HG03175 (cell line): ENCODE measurements at regions not wholly inside any gene's neighbourhood (a gene's known extent, or its start where the extent isn't known, plus 50 kb on each side); places are given as distances from the start of the nearest gene placed in this dataset.

Experiments
- ATAC-seq: cut with Tn5 transposase; IDR thresholded peaks from one replicate; pipeline ENCODE4 v1.9.1; 2021; ENCODE audit warnings: mild to moderate bottlenecking, moderate library complexity; ENCODE audit not compliant: unreplicated experiment

DNA sequence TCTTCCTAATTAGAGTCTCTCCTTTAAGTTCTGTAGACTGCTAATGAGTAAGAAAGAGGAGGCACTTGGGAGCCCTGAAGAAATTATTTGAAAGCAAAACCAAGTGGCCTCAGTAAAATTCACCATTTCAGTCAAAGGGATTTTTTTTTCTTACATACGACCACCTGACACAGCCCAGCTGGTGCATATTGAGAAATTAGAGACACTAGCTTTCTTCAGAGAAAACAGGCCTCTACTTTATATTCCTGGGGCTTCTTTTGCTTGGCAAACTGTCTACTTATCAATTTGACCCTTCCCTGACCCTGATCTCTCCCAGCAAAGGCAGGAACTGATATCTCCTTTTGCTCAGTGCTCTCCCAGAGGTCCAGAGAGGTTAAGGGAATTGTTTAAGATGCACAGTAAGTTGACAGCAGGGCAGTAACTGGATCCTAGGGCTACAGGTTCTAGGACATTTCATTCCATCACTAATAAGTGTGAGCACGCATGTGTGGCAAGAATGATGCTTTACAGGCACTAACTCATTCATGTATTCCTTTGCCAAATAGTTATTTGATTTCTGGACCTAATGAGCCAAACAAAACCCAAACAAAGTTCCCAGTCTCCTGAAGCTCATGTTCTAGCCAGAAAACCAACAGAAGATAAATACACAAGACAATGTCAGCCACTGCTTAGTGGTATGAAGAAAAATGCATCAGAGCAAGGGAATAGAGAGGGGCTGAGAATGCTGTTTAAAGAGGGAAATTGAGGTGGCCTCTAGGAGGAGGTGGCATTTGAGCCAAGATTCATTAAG, 467.6 kb downstream of the SOX6 start:
- no peak for ATAC-seq

DNA sequence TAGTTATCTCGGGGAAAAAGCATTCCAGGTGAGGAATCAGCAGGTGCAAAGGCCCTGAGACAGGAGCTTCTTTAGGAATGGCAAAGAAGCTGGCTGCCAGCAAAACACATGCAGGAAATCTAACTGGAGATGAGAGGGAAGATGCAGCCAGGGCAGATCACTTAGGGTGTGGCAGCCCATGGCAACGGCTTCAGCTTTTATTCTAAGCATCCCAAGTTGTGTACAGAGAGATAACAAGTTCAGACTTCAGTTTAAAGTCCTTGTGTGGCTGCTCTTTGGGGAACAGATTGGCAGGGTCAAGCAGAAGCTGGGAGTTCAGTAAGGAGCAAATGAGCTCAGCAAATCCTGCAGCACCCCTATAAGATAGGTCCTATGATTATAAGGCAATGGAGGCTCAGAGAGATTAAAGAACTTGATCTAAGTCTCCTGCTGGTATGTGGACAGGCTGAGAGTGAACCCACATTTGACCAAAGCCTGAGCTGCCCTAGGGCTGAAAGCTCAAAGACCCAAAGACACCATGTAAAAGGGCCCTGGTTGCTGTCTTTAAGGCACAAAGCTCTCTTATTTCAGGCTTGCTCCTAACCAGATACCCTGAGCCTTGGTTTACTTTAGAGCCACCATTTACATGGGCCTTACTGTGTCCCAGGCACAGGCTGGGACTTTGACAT, 466.8 kb downstream of the SOX6 start:
- no peak for ATAC-seq

DNA sequence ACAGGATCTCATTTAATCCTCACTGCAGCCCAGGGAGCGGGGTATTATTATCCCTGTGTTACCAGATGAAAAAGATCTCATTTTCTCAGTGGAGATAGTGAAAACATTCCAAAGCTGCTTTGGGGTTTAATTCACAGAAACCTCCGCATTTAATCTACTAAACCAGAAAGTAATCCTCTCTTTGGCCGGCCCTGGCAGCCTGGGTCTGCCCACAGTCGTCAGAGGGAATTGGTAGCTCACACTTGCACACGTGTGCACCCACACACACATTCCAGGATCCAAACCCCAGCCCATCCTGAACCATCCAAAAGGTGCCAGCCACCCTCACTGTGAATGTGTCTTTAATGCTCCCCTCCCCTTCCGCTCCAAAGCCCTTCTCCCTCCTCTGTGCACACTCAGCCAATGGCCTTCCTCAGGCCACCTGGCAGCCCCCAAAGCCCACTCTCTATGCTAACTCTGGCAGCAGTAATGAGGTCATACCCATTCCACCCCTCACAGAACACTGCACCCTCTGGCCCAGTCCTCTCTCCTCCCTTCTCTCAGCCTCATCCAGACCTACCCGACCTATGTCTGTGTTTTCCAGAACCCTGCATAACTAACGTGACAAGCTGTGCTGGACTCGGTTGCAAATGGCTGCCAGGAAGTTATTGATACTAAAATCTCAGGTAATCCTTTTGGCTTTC, 466.2 kb downstream of the SOX6 start:
- no peak for ATAC-seq

DNA sequence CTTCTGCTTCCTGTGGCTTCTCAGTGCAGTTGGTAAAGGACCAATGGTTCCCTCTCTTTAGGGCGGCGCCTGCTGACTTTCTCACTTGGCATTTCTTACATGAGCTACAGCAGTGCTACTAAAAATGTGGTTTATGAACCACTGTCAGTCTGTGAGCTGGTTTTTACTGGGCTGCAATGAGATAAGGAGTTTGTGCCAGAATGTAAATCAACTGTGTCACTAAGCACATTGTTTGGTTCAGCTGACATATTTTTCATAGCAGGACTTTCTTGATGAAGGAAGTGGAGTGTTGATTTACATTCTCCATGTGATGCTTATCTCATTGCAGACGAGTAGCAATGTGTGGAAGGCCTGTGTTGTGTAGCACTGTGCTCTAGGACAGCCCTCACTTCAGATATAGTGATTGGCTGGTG, 463.3 kb downstream of the SOX6 start:
- no peak for ATAC-seq

DNA sequence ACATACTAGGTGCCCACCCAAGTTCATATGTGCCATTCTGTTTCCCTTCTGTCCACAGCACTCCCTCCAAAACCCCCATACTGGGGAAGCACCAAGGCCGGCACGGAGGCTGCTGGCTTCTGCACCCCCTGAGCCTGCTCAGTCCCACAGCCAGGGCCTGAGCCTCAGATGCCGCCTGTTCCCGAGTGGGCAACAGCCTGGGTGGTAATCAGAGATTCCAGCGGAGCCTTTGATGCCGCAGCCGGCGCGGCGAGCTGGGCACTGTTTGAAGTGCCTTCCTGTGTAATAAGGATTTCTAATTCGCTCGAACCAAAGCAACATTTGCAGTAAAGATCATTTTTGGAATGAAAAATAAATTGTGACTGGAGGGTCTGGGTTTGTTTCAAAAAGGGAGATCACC, 460.3 kb downstream of the SOX6 start:
- ATAC-seq, result no peak

DNA sequence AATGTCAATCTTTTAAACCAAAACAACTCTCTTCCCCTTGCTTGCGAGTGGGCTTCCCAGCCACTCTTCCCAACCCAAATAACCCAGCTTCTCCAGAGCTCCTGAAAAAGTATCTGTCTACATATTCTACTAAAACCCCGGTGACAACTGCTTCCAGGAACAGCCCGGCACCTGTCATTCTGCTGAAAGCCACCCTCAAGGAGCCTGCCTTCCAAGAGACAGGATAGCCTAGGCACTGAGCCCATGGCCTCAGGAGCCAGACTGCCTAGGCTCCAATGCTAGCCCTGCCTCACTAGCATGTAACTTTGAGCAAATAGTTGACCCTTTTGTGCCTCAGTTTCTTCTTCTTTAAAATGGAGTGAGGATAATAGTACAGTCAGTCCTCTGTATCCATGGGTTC, 459.8 kb downstream of the SOX6 start:
- no peak for ATAC-seq

DNA sequence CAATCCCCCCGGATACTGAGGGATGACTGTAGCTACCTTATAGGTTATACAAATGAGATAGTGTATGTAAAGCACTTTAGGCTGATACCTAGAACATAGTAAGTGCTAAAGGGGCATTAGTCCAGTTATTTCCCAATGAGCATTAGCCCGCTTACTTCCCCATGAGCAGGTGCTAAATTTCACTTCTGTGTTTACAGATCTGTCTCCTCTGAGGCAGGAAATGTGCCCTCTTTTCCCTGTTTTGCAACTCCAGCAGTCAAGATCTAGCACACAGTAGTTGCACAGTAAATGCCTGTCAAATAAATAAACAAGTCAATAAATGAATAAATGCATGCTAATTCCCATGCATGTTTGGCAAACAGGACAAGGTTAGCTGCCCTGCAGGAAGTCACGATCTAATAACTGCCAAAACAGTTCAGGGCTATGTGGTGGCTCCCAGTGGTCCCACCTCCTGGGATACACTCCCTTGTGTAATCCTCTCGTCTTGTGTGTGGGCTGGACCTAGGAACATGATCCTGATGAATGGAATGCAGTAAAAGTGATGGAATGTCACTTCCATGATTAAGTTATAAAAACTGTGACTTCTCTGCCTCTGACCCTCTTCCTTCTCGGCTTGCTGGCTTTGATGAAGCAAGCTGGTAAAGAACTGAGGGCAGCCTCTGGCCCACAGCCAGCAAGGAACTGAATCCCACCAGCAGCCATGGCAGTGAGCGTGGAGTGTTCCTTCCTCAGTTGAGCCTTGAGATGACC, 459.0 kb downstream of the SOX6 start:
- ATAC-seq, result no peak

DNA sequence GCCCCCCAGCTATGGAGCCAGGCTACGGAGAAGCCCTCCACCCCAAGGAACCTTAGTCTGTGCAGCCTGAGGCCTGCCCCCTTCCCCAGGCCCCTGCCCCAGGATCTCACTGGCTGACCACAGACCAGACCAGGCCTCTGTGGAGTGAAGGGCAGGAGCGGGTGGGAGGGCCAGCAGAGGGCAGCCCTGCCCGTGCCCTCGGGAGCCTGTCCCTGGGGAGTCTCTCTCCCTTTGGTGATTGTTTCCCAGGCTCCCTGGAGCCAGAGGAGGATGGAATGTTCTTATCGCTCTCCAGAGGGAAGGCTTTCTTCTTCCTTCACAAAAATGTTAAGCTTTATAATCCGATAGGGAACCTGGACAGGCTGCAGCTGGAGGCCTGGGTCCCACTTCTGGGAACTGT, 455.3 kb downstream of the SOX6 start:
- ATAC-seq, result no peak

DNA sequence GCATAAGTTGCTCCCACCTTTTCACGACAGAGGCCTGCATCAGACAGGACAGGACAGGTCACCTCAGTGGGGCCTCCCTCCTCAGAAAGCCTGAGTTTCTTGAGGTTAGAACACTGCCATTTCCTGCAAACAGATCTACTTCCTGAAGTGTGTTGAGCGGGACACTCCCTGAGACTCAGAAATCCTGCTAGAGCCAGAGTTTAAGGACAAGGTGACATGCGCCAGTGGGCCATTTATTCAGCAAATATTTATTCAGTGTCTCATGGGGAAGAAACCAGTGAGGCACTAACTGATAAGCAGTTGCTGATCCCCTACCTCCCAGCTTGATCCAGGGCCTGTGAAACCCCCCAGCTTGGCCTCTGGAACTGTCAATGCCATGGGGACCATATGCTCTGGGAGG, 454.6 kb downstream of the SOX6 start:
- ATAC-seq, result no peak

DNA sequence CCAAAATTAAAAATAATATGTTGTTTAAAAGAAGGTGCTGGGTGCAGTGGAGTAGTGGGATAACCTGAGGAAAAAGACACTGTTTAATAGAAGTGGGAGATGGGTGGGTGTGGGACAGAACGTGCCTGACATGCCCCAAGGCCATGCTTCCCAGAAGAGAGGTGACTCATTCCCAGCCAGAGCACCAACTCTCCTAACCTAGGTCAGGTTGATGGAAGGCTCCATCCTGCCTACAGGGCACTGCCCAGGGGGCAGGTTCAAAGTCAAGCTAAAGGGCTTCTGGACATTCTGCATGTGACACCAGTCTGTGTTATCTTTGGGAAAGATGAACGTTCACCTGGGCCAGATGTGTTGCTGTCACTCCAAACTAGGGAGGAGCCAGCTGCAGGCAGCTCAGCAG, 453.1 kb downstream of the SOX6 start:
- no peak for ATAC-seq

DNA sequence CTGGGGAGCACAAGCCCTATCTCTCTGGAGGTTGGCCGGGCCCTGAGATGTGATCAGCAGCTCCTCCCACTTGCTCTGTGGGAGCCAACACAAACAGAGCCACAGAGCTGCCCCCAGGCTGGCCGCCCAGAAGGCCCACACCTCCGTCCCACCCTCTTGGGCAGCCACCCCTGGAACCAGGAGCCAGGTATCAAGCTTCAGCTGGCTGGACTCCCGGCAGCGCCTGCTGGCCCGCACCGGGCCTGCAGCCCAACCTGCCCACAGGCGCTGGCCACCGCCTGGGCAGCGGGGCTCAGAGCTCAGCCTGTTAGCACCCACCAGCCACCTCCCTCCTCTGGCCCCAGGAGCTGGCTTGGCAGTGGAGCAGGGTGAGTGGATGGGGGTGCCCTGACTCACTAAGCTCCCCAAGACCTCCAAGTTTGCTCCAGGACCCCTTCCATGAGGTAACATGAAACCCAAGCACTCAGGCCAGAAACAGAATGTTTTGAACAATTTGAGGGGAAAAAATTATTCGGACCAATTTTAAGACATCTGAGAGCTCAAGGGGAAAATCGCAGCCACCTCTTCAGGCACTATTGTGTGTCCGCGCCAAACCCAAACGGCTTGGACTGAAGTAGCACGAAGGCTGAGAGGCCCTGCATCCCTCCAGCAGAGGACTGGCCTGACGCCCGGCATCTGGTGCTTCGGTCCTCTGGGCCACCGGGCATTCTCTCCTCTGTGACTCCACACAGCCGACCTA, 450.8 kb downstream of the SOX6 start:
- ATAC-seq, result no peak

DNA sequence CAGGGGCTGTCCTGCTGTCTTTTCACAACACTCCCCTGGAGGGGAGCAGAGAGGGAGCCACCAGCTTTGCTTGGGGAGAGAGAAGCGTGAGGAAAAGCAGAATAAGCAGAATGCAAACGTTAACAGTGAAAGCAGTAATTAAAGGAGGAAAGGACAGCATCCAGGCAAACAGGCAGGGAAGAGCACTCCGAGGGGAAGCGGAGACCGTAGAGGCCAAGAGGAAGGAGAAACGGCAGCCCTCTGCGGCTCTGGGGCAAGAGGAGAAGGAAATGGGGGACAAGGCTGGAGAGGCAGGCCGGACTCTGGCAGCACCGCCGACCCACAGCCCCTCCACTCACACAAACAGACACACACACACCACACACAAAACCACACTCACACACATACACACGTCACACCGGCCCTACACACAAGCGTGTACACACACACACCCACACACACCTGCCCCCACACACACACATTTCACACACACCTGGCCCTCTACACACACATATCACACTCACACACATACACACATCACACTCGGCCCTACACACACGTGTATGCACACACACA, 449.8 kb downstream of the SOX6 start:
- ATAC-seq, result no peak

DNA sequence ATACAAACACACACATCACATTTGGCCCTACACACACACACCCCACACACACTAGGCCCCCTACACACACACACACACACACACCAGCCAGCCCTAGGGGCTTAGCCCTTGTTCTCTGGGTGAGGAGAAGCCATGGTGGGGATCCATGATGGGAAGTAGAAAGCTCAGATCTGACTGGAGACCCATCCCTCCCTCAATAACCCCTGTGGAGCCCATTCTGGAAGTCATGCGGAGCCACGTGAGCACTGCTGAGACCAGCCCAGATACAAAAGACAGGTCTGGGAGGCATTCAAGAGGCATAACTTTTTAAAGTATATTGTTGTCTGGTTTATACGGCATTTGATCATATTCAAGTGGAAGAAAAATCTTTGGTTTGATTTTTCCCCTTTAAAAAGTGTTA, 448.5 kb downstream of the SOX6 start:
- ATAC-seq, result no peak

DNA sequence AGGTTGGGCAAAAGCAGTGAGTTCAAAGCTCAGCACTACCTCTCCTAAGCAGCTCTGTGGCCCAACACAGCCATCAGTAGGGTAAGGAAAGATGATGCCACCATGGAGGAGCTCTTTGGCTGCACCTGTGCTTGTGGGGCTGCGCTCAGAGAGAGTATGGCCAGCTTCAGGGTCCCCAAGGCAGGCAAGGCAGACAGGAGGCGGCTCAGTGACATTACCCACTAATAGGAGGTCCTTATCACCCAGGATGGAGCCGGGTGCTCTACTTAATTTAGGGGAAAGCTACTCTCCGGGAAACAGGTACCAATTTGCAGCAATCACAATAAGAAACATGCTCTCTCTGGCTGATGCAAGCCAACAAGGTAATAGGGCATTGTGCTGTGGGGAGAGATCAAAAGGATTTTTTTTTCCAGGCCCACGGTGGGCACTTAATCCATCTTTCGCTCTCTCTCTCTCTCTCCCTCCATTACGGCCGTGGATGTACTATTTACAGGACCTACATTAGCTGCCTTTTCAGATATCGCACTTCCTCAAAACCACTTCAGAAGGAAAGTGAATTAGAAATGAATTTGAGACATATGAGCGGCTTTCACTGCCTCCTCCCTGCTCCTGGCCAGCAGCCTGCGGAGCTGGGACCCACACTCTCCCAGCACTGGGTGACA, 446.3 kb downstream of the SOX6 start:
- no peak for ATAC-seq

DNA sequence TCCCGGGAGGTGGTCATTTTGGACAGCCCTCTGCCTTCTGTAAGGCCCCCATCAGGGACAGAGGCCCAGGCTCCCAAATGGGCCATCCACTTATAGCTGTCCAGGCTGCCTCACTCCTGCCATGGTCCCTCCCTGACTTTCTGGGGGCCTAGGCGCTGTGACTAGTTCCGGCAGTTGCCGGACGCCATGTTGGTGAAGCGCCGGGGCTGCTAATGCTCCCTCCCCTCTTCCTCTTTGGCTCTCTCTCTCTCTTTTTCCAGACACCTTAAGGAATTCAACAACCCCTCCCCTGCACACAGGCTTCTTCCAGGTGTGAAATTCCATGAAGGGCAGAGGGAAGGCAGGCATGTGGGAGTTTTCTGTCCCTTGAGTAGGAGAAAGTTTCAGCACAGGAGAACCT, 445.6 kb downstream of the SOX6 start:
- ATAC-seq, result no peak

DNA sequence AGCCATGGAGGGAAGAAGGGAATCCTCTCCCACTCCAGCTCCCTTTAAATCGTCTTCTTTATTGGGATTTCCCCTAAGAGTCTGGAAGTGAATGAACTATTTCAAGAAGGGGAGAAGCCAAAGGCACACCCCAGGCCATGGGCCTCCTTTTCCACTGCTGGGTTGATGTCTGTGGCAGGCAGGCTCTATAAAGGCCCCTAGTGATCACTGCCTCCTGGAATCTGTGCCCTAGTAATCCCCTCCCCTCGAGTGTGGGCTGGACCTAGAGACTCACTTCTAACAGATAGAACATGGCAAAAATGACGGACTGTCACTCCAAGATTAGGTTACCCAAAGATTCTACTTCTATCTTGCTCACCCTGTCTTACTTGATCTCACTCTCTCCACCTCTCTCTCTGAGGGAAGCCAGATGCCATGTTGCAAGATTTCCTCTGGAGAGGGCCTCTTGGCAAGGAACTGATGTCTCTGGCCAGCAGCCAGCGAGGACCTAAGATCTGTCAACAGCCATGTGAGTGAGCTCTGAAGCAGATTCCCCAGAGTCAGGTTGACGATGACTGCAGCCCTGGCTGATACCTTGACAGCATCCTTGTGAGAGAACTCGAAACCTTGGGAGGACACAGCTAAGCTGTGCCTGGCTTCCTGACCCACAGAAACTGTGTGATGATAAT, 444.8 kb downstream of the SOX6 start:
- no peak for ATAC-seq

DNA sequence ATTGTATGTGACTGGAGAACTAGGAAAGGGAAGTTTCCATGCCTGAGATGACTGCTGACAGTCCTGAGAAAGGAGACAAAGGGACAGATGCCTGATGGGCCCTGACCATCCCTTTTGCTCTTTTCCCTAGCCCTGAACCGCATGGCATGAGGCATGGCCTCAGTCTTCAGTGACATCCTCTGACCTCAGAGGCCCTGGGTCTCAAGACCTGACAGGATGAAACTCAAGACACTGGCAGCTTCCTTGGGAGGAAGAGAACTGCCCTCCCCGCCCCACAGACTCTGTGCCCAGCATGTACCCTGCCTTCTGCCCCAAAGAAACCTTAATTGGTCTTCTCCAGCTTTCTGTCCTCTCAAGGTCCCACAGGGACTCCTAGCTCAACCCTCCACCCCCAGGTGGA, 444.1 kb downstream of the SOX6 start:
- no peak for ATAC-seq

DNA sequence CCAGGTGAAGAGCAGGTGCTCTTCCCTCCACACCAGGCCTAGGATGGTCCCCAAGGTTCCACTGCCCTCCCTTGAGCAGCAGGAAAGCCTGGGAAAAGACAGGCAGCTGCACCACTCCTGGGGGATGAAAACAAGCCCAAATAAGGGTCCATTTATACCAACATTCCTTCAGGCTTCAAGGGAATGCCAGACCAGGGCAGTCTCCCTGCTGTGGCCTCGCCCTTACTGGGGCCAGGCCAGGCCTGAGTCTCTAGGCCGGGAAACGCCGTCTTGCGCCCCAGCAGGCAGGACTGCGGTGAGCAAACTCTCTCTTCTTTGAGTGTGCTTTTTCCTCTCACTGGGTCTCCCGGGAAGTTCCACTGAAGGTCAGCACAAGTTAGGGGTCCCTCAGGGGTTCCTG, 443.5 kb downstream of the SOX6 start:
- ATAC-seq, result no peak

DNA sequence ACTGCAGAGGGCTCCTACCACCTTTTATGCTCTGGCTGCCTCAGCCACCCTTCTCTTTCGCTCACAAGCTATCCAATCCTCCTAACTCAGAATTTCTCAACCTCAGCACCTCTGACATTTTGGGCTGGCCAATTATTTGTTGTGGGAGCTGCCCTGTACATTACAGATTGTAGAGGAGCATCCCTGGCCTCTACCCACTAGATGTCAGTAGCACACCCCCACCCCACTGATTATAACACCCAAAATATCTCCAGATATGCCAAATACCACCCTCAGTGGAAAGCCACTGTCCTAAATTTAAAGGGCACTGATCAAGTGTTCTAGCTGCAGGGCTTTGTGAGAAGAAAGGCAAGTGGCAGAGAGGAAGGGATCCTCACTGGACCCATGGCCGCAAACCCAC, 443.1 kb downstream of the SOX6 start:
- ATAC-seq, result no peak
